ENCODE measurements at regions not wholly inside any gene's neighbourhood (a gene's known extent, or its start where the extent isn't known, plus 50 kb on each side); places are given as distances from the start of the nearest gene placed in this dataset.

DNA sequence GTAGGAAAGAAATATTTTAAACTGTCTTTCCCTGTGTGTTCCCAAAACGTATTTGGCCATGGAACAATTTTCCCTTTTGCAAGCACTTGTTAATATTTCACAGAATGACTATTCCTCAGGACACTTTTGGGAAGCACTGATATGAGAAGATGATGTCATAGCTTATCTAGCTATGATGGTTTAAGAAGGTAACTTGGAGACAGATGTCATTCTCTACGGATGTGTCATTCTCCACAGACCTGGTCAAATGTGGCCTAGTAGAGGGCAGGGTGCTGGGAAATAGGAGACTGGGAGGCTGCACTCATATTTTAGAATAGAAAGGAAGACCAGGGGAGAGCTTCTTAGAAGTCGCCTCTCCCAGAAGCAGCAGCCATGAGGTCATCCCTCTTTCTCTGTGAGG, 220.7 kb upstream of the GLI3 start:
- in situ Hi-C loops (cut with HindIII; ENCODE audit: low sequenced_read_pairs) = no loop called here
- no peak for DNase-seq (ENCODE audit: low read depth, low spot score)
- H3K4me3 ChIP-seq (ENCODE audit: low read depth, low read length) = no peak overlapping the region
- no peak for TF ChIP-seq CTCF (IDR thresholded peaks at IDR 0.05; ENCODE audit: low read depth, low read length)

- H3K4me3 ChIP-seq (ENCODE audit: low read depth, low read length) = no peak overlapping the region
- no peak for TF ChIP-seq CTCF (IDR thresholded peaks at IDR 0.05; ENCODE audit: low read depth, low read length)
- no peak for DNase-seq (ENCODE audit: low read depth, low spot score)
- in situ Hi-C loops (cut with HindIII; ENCODE audit: low sequenced_read_pairs) = no loop called here
Observed at GRCh38 chr7:42456756-42457276, 219.8 kb upstream of the GLI3 start.

GRCh38 chr7:42456267-42456666, 219.3 kb upstream of the GLI3 start:
- TF ChIP-seq CTCF (IDR thresholded peaks at IDR 0.05; ENCODE audit: low read depth, low read length) = no peak
- DNase-seq (ENCODE audit: low read depth, low spot score) = no peak
- in situ Hi-C loops (cut with HindIII; ENCODE audit: low sequenced_read_pairs) = no loop called here
- H3K4me3 ChIP-seq (ENCODE audit: low read depth, low read length) = no peak overlapping the region

DNA sequence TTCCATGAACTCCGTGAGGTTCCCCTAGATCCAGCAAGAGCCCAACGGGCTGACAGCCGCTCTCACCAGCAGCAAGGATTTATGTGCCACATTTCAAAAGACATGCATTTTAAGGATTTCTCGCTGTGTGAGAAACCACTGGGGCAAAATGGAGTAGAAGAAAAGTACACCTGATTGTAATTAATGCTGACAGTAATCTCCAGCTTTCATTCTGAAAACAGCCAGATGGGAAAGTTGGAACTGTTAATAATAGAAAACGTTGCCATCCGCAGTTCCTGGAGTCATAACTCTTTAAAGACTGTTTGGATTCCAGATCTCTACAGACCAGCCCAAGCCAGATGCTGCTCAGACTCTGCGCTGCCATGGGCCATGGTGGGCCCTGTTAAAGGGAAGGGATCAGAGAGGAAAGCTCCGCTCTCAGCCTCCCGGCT, 216.9 kb upstream of the GLI3 start:
- no peak overlapping the region for H3K4me3 ChIP-seq (ENCODE audit: low read depth, low read length)
- DNase-seq (ENCODE audit: low read depth, low spot score) = no peak
- in situ Hi-C loops (cut with HindIII; ENCODE audit: low sequenced_read_pairs) = no loop called here
- TF ChIP-seq CTCF (IDR thresholded peaks at IDR 0.05; ENCODE audit: low read depth, low read length) = no peak

- TF ChIP-seq CTCF (IDR thresholded peaks at IDR 0.05; ENCODE audit: low read depth, low read length) = no peak
- DNase-seq (ENCODE audit: low read depth, low spot score) = no peak
- no peak overlapping the region for H3K4me3 ChIP-seq (ENCODE audit: low read depth, low read length)
- in situ Hi-C loops (cut with HindIII; ENCODE audit: low sequenced_read_pairs) = no loop called here
Observed at GRCh38 chr7:42452356-42452755, 215.3 kb upstream of the GLI3 start.

DNA sequence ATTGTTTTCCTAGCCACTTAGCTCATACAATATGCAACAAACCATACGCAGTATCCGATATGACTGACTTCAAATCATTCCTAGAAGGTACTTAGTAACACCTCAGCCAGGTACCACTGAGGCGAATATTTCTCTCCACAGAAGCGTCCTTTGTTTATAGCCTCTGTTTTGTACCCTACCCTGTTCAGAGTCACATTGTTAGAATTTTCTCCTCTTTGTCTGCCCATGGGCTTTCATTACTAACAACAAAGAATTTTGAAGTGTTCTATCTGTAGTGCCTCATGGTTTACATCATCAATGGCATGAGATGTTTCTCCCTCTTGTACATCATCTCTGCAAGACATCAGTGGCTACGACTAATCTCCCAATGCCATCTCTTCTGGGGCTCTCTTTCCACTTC, 212.4 kb upstream of the GLI3 start:
- DNase-seq (ENCODE audit: low read depth, low spot score) = no peak
- TF ChIP-seq CTCF (IDR thresholded peaks at IDR 0.05; ENCODE audit: low read depth, low read length) = no peak
- no peak overlapping the region for H3K4me3 ChIP-seq (ENCODE audit: low read depth, low read length)
- in situ Hi-C loops (cut with HindIII; ENCODE audit: low sequenced_read_pairs) = no loop called here

- in situ Hi-C loops (cut with HindIII; ENCODE audit: low sequenced_read_pairs) = no loop called here
- no peak for TF ChIP-seq CTCF (IDR thresholded peaks at IDR 0.05; ENCODE audit: low read depth, low read length)
- no peak for DNase-seq (ENCODE audit: low read depth, low spot score)
- no peak overlapping the region for H3K4me3 ChIP-seq (ENCODE audit: low read depth, low read length)
Observed at GRCh38 chr7:42448901-42449300, 211.9 kb upstream of the GLI3 start.

Data from astrocyte of the spinal cord (primary cell).